ENCODE measurements at regions not wholly inside any gene's neighbourhood (a gene's known extent, or its start where the extent isn't known, plus 50 kb on each side); places are given as distances from the start of the nearest gene placed in this dataset.

GRCh38 chr16:50979806-50980620 lies 171.1 kb downstream of the SALL1 start:
- no peaks in the 10 kb centered on the region for H3K36me3 ChIP-seq (ENCODE audit: insufficient read depth, low read length)
- no peak overlapping the region for H3K9ac ChIP-seq (ENCODE audit: low read depth, low read length)
- no peaks in the 10 kb centered on the region for H3K4me1 ChIP-seq (ENCODE audit: insufficient read depth, low read length)
- H3K9me3 ChIP-seq (ENCODE audit: control insufficient read depth, insufficient read depth, low read length) = no peaks in the 10 kb centered on the region

- Histone ChIP-seq H3K36me3 (ENCODE audit: insufficient read depth, low read length) (no peaks in the 10 kb centered on the region), H3K4me1 (ENCODE audit: insufficient read depth, low read length) (no peaks in the 10 kb centered on the region), H3K9me3 (ENCODE audit: control insufficient read depth, insufficient read depth, low read length) (no peaks in the 10 kb centered on the region), H3K9ac (ENCODE audit: low read depth, low read length) (no peak overlapping the region)
Measured at GRCh38 chr16:50977138-50977537, 173.9 kb downstream of the SALL1 start.

- Histone ChIP-seq H3K4me1 (ENCODE audit: insufficient read depth, low read length) (no peaks in the 10 kb centered on the region), H3K9ac (ENCODE audit: low read depth, low read length) (no peak overlapping the region), H3K9me3 (ENCODE audit: control insufficient read depth, insufficient read depth, low read length) (no peaks in the 10 kb centered on the region), H3K36me3 (ENCODE audit: insufficient read depth, low read length) (no peaks in the 10 kb centered on the region)
Measured at GRCh38 chr16:50974438-50975036, 176.5 kb downstream of the SALL1 start.

- H3K36me3 ChIP-seq (ENCODE audit: insufficient read depth, low read length) = no peaks in the 10 kb centered on the region
- H3K4me1 ChIP-seq (ENCODE audit: insufficient read depth, low read length) = no peaks in the 10 kb centered on the region
- H3K9me3 ChIP-seq (ENCODE audit: control insufficient read depth, insufficient read depth, low read length) = no peaks in the 10 kb centered on the region
- H3K9ac ChIP-seq (ENCODE audit: low read depth, low read length) = no peak overlapping the region
Measured at GRCh38 chr16:50972876-50973275, 178.2 kb downstream of the SALL1 start.

GRCh38 chr16:50970281-50970680 lies 180.8 kb downstream of the SALL1 start:
- H3K4me1 ChIP-seq (ENCODE audit: insufficient read depth, low read length) = no peaks in the 10 kb centered on the region
- no peak overlapping the region for H3K9ac ChIP-seq (ENCODE audit: low read depth, low read length)
- no peaks in the 10 kb centered on the region for H3K9me3 ChIP-seq (ENCODE audit: control insufficient read depth, insufficient read depth, low read length)
- no peaks in the 10 kb centered on the region for H3K36me3 ChIP-seq (ENCODE audit: insufficient read depth, low read length)

DNA sequence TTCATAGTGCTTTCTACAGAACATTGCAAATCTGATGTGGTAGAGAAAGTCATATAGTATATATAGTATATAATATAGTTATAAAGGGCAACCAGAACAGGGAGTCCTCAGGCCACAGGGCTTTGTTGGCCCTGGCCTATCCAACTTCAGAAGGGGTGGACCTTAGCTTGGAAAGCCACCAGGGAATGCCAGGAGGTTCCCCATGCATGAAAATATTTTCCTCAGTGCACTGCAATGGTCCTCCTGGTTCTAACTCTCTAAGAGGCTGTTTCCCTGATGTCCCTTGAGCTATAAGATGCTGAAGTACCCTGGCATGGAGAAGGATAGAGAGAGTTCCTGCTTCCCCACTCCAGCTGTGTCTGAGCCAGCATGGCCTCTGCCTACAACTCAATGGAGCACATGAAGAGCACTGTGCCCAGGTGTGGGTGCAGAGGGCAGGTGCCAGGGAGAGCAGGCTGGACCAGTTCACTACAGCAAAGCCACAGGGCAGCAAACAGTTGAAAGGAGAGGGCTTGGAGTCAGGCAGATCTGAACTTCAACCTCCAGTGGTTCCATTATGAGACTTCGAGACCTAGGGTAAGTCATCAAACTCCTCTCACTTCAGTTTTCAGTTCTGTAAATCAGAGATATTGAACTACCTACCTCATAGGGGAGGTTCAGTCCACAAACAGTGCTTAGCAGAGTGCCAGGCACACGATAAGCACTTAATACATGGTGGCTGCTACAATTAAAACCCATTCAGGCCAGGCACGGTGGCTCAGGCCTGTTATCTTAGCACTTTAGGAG lies 183.1 kb downstream of the SALL1 start:
- H3K9me3 ChIP-seq (ENCODE audit: control insufficient read depth, insufficient read depth, low read length) = no peaks in the 10 kb centered on the region

DNA sequence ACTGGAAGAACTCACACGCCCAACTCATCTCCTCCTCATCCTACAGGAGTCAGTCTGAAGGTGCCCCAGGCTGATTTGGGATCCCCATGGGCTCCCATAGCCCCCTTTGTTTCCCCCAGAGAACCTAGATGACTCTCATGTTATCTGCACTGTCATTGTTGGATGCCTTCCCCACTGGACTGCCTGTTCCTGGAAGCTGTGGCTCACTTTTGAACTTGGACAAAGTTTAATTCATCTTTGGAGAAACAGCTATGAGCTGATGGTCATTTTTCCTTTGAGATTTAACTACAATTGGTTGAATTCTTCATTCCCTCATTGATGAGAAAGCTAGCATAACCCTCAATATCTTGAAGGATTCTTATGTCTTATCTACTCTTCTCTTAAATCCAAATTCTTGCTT lies 186.6 kb downstream of the SALL1 start:
- H3K9me3 ChIP-seq (ENCODE audit: control insufficient read depth, insufficient read depth, low read length) = no peaks in the 10 kb centered on the region
- no peaks in the 10 kb centered on the region for H3K36me3 ChIP-seq (ENCODE audit: insufficient read depth, low read length)
- no peaks in the 10 kb centered on the region for H3K4me1 ChIP-seq (ENCODE audit: insufficient read depth, low read length)
- no peak overlapping the region for H3K9ac ChIP-seq (ENCODE audit: low read depth, low read length)

More for the DNA sequence above, 183.1 kb downstream of the SALL1 start:
- Histone ChIP-seq H3K9ac (ENCODE audit: low read depth, low read length) (no peak overlapping the region), H3K36me3 (ENCODE audit: insufficient read depth, low read length) (no peaks in the 10 kb centered on the region), H3K4me1 (ENCODE audit: insufficient read depth, low read length) (no peaks in the 10 kb centered on the region)

- no peaks in the 10 kb centered on the region for H3K9me3 ChIP-seq (ENCODE audit: control insufficient read depth, insufficient read depth, low read length)
- H3K36me3 ChIP-seq (ENCODE audit: insufficient read depth, low read length) = no peaks in the 10 kb centered on the region
- no peak overlapping the region for H3K9ac ChIP-seq (ENCODE audit: low read depth, low read length)
- H3K4me1 ChIP-seq (ENCODE audit: insufficient read depth, low read length) = no peaks in the 10 kb centered on the region
Measured at GRCh38 chr16:50961952-50962351, 189.1 kb downstream of the SALL1 start.

DNA sequence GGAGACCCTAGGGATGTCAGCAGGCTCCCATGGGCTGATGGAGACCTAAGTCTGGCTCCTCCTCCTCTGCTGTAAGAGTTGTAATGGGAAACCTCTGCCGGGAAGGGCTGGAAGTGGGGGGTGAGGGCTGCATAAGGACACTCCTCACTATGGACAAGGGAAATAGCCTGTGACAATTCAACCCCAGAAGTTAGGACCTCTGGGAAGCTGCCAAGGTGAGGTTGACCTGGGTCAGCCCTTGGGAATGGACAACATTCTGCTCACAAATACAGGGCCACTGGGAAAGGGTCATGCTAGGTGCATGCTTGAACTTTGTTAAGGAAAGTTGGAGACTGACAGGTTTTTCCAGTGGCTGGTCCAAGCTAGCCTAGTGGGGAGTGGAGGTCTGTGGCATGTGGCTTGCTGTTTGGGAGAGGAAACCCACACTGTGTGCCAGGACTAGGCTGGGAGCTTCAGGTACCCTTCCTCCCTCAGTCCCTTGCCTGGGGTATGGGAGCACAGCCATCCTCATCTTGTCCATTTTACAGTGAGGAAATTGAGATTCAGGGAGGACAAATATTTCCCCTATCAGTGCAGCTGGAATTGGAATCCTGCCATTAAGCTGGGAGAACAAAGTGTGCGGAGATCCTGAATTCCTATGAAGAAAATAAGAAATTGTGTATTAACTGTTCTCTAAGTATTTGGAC lies 190.4 kb downstream of the SALL1 start:
- Histone ChIP-seq H3K36me3 (ENCODE audit: insufficient read depth, low read length) (no peaks in the 10 kb centered on the region), H3K4me1 (ENCODE audit: insufficient read depth, low read length) (no peaks in the 10 kb centered on the region), H3K9ac (ENCODE audit: low read depth, low read length) (no peak overlapping the region), H3K9me3 (ENCODE audit: control insufficient read depth, insufficient read depth, low read length) (no peaks in the 10 kb centered on the region)

GRCh38 chr16:50957056-50957455 lies 194.0 kb downstream of the SALL1 start:
- Histone ChIP-seq H3K9me3 (ENCODE audit: control insufficient read depth, insufficient read depth, low read length) (no peaks in the 10 kb centered on the region), H3K4me1 (ENCODE audit: insufficient read depth, low read length) (no peaks in the 10 kb centered on the region), H3K36me3 (ENCODE audit: insufficient read depth, low read length) (no peaks in the 10 kb centered on the region), H3K9ac (ENCODE audit: low read depth, low read length) (no peak overlapping the region)

- H3K4me1 ChIP-seq (ENCODE audit: insufficient read depth, low read length) = no peaks in the 10 kb centered on the region
Measured at GRCh38 chr16:50956637-50957036, 194.4 kb downstream of the SALL1 start.

DNA sequence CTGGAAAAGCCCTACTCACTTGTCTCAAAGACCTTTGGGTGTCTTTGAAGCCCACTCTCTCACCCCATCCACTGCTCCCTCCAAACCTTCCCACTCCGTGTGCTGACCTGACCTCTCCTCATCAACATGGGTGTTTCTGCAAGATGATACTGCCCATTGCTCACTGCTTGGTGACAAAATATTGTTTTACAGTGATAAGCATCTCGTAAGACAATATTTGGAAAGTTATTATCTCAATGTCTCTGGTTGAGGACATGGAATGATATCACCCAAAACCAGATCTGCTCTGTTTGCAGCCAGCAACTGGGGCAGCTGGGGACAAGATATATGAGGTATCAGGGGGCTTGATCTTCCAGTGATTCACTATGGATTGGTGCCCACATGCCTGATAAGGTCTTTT lies 195.8 kb downstream of the SALL1 start:
- Histone ChIP-seq H3K9me3 (ENCODE audit: control insufficient read depth, insufficient read depth, low read length) (no peaks in the 10 kb centered on the region), H3K4me1 (ENCODE audit: insufficient read depth, low read length) (no peaks in the 10 kb centered on the region), H3K9ac (ENCODE audit: low read depth, low read length) (no peak overlapping the region), H3K36me3 (ENCODE audit: insufficient read depth, low read length) (no peaks in the 10 kb centered on the region)

More at GRCh38 chr16:50956637-50957036, 194.4 kb downstream of the SALL1 start:
- H3K9ac ChIP-seq (ENCODE audit: low read depth, low read length) = no peak overlapping the region
- H3K36me3 ChIP-seq (ENCODE audit: insufficient read depth, low read length) = no peaks in the 10 kb centered on the region
- no peaks in the 10 kb centered on the region for H3K9me3 ChIP-seq (ENCODE audit: control insufficient read depth, insufficient read depth, low read length)

GRCh38 chr16:50954469-50954868 lies 196.6 kb downstream of the SALL1 start:
- no peaks in the 10 kb centered on the region for H3K9me3 ChIP-seq (ENCODE audit: control insufficient read depth, insufficient read depth, low read length)
- H3K36me3 ChIP-seq (ENCODE audit: insufficient read depth, low read length) = no peaks in the 10 kb centered on the region
- H3K4me1 ChIP-seq (ENCODE audit: insufficient read depth, low read length) = no peaks in the 10 kb centered on the region
- H3K9ac ChIP-seq (ENCODE audit: low read depth, low read length) = no peak overlapping the region

GRCh38 chr16:50953290-50953689 lies 197.8 kb downstream of the SALL1 start:
- H3K4me1 ChIP-seq (ENCODE audit: insufficient read depth, low read length) = no peaks in the 10 kb centered on the region
- H3K36me3 ChIP-seq (ENCODE audit: insufficient read depth, low read length) = no peaks in the 10 kb centered on the region

More at GRCh38 chr16:50953290-50953689, 197.8 kb downstream of the SALL1 start:
- Histone ChIP-seq H3K9ac (ENCODE audit: low read depth, low read length) (no peak overlapping the region), H3K9me3 (ENCODE audit: control insufficient read depth, insufficient read depth, low read length) (no peaks in the 10 kb centered on the region)

Data from ES-I3 (cell line).